ENCODE measurements at regions not wholly inside any gene's neighbourhood (a gene's known extent, or its start where the extent isn't known, plus 50 kb on each side); places are given as distances from the start of the nearest gene placed in this dataset.

GRCh38 chr1:14080653-14081052 lies 380.7 kb downstream of the PRDM2 start:
- WGBS, 3 donors: 93 to 95% (median 93%) methylated on average over 5 of the region's 5 CpGs
- Histone ChIP-seq H3K4me1 (no peaks in the 10 kb centered on the region), H3K27me3 (ENCODE audit: insufficient read depth in 3 of 3, low read length in 2 of 3) (peaks cover 0 to 1% (median 0%) of the 10 kb centered on the region in 3 donors), H3K4me3 (no peak overlapping the region), H3K27ac (no peak overlapping the region), H3K9me3 (no peaks in the 10 kb centered on the region), H3K36me3 (ENCODE audit: insufficient read depth in 1 of 2, low read depth in 1 of 2) (no peaks in the 10 kb centered on the region)
- ATAC-seq (no peak), DNase-seq (no peak)
- no peak for TF ChIP-seq CTCF (IDR thresholded peaks at IDR 0.05)
- intact Hi-C loops (cut with DNase I): no loop called here

- H3K4me1 ChIP-seq: no peaks in the 10 kb centered on the region
- TF ChIP-seq CTCF (IDR thresholded peaks at IDR 0.05): no peak
- intact Hi-C loops (cut with DNase I): no loop called here
- H3K27me3 ChIP-seq (ENCODE audit: insufficient read depth in 3 of 3, low read length in 2 of 3): no peaks in the 10 kb centered on the region
- 34 to 66% (median 51%) methylated on average over 5 of the region's 5 CpGs for WGBS, 3 donors
- H3K27ac ChIP-seq: no peak overlapping the region
- H3K36me3 ChIP-seq (ENCODE audit: insufficient read depth in 1 of 2, low read depth in 1 of 2): no peaks in the 10 kb centered on the region
- no peaks in the 10 kb centered on the region for H3K9me3 ChIP-seq
- H3K4me3 ChIP-seq: no peak overlapping the region
- ATAC-seq (no peak), DNase-seq (no peak)
Measured at GRCh38 chr1:14082331-14082730, 382.3 kb downstream of the PRDM2 start.

GRCh38 chr1:14083277-14083676 lies 383.3 kb downstream of the PRDM2 start:
- ATAC-seq: no peak
- Histone ChIP-seq H3K9me3 (no peaks in the 10 kb centered on the region), H3K4me3 (no peak overlapping the region), H3K36me3 (ENCODE audit: insufficient read depth in 1 of 2, low read depth in 1 of 2) (no peaks in the 10 kb centered on the region), H3K4me1 (no peaks in the 10 kb centered on the region), H3K27me3 (ENCODE audit: insufficient read depth in 3 of 3, low read length in 2 of 3) (no peaks in the 10 kb centered on the region), H3K27ac (no peak overlapping the region)
- intact Hi-C loops (cut with DNase I): no loop called here
- TF ChIP-seq CTCF (IDR thresholded peaks at IDR 0.05): no peak
- no peak for DNase-seq

- no peak overlapping the region for H3K27ac ChIP-seq
- no peak overlapping the region for H3K4me3 ChIP-seq
- WGBS, 3 donors: 17 to 45% (median 28%) methylated on average over 1 of the region's 1 CpG
- no peaks in the 10 kb centered on the region for H3K27me3 ChIP-seq (ENCODE audit: insufficient read depth in 3 of 3, low read length in 2 of 3)
- no peak for TF ChIP-seq CTCF (IDR thresholded peaks at IDR 0.05)
- no peak for ATAC-seq
- H3K4me1 ChIP-seq: no peaks in the 10 kb centered on the region
- intact Hi-C loops (cut with DNase I): no loop called here
- no peaks in the 10 kb centered on the region for H3K9me3 ChIP-seq
- H3K36me3 ChIP-seq (ENCODE audit: insufficient read depth in 1 of 2, low read depth in 1 of 2): no peaks in the 10 kb centered on the region
- DNase-seq: no peak
Measured at GRCh38 chr1:14083706-14084105, 383.7 kb downstream of the PRDM2 start.

GRCh38 chr1:14090062-14090461 lies 390.1 kb downstream of the PRDM2 start:
- 93 to 96% (median 93%) methylated on average over 1 of the region's 1 CpG for WGBS, 3 donors
- Histone ChIP-seq H3K9me3 (peaks cover 2% of the 10 kb centered on the region), H3K4me3 (no peak overlapping the region), H3K27me3 (ENCODE audit: insufficient read depth in 3 of 3, low read length in 2 of 3) (no peaks in the 10 kb centered on the region), H3K36me3 (ENCODE audit: insufficient read depth in 1 of 2, low read depth in 1 of 2) (no peaks in the 10 kb centered on the region), H3K4me1 (no peaks in the 10 kb centered on the region), H3K27ac (no peak overlapping the region)
- no peak for ATAC-seq
- no peak for DNase-seq
- intact Hi-C loops (cut with DNase I): no loop called here
- no peak for TF ChIP-seq CTCF (IDR thresholded peaks at IDR 0.05)

All from psoas muscle (tissue), 7 donors.